Left lung (tissue), 4 donors: ENCODE measurements at regions not wholly inside any gene's neighbourhood (a gene's known extent, or its start where the extent isn't known, plus 50 kb on each side); places are given as distances from the start of the nearest gene placed in this dataset.

Source experiments
- ATAC-seq: fragments of 200-7000 bp; cut with Tn5 transposase; one replicate; pipeline ENCODE4 v1.9.1; 2020; ENCODE audit warnings: moderate library complexity
- DNase-seq, 4 donors: peaks; one replicate each; pipeline ENCODE4 v3.0.0-alpha.2; 2013 to 2020
- H3K27ac ChIP-seq, 2 donors: fragments of 200-600 bp; sonication (generic) in 1 of 2; one replicate each; pipeline versions ENCODE4 v1.5.0 to v1.8.0; 2020 to 2021
- H3K27me3 ChIP-seq, 2 donors: fragments of 200-600 bp; sonication (generic) in 1 of 2; one replicate each; pipeline versions ENCODE4 v1.5.0 to v1.8.0; 2020 to 2021
- H3K36me3 ChIP-seq, 2 donors: fragments of 200-600 bp; sonication (generic) in 1 of 2; one replicate each; pipeline versions ENCODE4 v1.5.0 to v1.8.0; 2020 to 2021
- H3K4me1 ChIP-seq, 2 donors: fragments of 200-600 bp; one replicate each; pipeline ENCODE4 v1.8.0; 2021
- H3K4me3 ChIP-seq, 2 donors: fragments of 200-600 bp; sonication (generic) in 1 of 2; one replicate each; pipeline versions ENCODE4 v1.5.0 to v1.8.0; 2020 to 2021; ENCODE audit warnings: mild to moderate bottlenecking in 1 of 2
- H3K9me3 ChIP-seq, 2 donors: fragments of 200-600 bp; sonication (generic) in 1 of 2; one replicate each; pipeline versions ENCODE4 v1.5.0 to v1.8.0; 2020 to 2021
- CTCF ChIP-seq, 2 donors: fragments of 200-600 bp; sonication (generic) in 1 of 2; IDR thresholded peaks; one replicate each; pipeline versions ENCODE4 v1.5.0 to v1.8.0; 2021; ENCODE audit warnings: antibody characterized with exemption in 2 of 2
- intact Hi-C, 2 donors: fragments of 100-400 bp; cut with DNase I; formaldehyde crosslinking; loops; one replicate each; pipeline versions ENCODE4 v1.11.2 to v1.14.2; 2022
- donor health status: DM: no; HTN: yes; CAD: no.
- donor health status: DM: no; HTN: no; CAD: no.

DNA sequence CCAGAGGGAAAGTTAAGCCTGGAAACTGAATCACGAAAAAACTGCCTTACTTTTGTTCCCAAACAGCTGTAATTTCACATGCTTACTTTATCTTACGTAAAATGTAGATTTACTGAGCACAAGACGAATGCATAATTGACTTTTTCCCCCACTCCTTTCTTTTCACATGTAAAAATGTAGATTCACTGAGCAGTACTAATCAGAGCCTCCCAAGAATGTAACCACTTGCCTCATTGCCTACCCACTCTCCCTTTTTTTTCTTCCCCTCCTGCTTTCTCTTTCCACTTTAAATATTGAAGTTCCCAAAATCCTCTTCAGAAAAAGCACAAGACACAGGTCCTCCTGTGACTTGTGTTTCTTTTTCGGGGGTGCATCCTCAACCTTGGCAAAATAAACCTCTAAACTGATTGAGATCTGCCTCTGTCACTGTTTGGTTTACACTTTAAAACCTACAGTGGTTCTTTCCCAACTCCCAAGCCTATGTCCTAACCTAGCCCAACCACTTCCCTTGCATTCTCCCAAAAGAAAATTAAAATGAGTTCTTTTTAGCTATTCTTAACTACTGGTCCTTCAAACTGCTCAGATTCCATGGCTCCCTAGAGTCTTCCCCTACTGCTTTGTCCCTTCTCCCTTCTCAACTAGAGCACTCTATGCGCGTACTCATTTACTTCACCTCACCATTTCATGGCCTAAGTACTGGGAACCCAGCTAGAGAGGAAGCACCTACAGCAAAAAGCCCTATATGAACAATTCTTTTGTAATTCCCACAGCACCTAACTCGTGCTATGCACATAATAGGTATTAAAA is 236.6 kb upstream of the MKLN1 start:
- Histone ChIP-seq H3K4me3 (no peak overlapping the region), H3K36me3 (peaks cover 0 to 15% of the 10 kb centered on the region in 2 donors), H3K27me3 (no peaks in the 10 kb centered on the region), H3K27ac (no peak overlapping the region), H3K4me1 (peaks cover 0 to 54% of the 10 kb centered on the region in 2 donors), H3K9me3 (no peaks in the 10 kb centered on the region)
- intact Hi-C loops = no loop called here
- DNase-seq (no peak), ATAC-seq (peak; percentile 24)
- TF ChIP-seq CTCF (IDR thresholded peaks at IDR 0.05) = no peak

DNA sequence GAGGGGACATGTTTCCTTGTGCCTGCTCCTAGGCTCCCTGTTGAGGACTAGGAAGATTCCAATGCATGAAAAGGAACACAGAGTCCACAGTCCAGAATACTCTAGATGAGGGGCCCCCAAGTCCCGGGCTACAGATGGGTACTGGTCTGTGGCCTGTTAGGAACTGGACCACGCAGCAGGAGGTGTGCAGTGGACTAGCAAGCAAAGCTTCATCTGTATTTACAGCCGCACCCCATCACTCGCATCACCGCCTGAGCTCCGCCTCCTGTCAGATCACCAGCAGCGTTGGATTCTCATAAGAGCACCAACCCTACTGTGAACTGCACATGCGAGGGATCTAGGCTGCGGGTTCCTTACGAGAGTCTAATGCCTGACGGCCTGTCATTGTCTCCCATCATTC is 233.0 kb upstream of the MKLN1 start:
- H3K9me3 ChIP-seq = no peaks in the 10 kb centered on the region
- intact Hi-C loops = no loop called here
- no peak for ATAC-seq
- peaks cover 0 to 14% of the 10 kb centered on the region in 2 donors for H3K36me3 ChIP-seq
- no peak overlapping the region for H3K4me3 ChIP-seq
- TF ChIP-seq CTCF (IDR thresholded peaks at IDR 0.05) = no peak
- no peaks in the 10 kb centered on the region for H3K27me3 ChIP-seq
- peaks cover 3 to 79% of the 10 kb centered on the region in 2 donors for H3K4me1 ChIP-seq
- DNase-seq = no peak
- no peak overlapping the region for H3K27ac ChIP-seq

- Histone ChIP-seq H3K27me3 (no peaks in the 10 kb centered on the region), H3K4me3 (no peak overlapping the region), H3K9me3 (no peaks in the 10 kb centered on the region), H3K4me1 (peaks cover 3 to 83% of the 10 kb centered on the region in 2 donors), H3K27ac (peak overlapping the region in 1 of 2 donors; percentile 61), H3K36me3 (peaks cover 0 to 15% of the 10 kb centered on the region in 2 donors)
- no peak for TF ChIP-seq CTCF (IDR thresholded peaks at IDR 0.05)
- DNase-seq = no peak
- intact Hi-C loops = no loop called here
- ATAC-seq = no peak
Measured at GRCh38 chr7:131095346-131095745, 232.3 kb upstream of the MKLN1 start.

- H3K27me3 ChIP-seq = no peaks in the 10 kb centered on the region
- H3K9me3 ChIP-seq = no peaks in the 10 kb centered on the region
- peaks cover 0 to 23% of the 10 kb centered on the region in 2 donors for H3K36me3 ChIP-seq
- peaks cover 3 to 83% of the 10 kb centered on the region in 2 donors for H3K4me1 ChIP-seq
- no peak for TF ChIP-seq CTCF (IDR thresholded peaks at IDR 0.05)
- H3K27ac ChIP-seq = peak overlapping the region in 1 of 2 donors; percentile 61
- peak; percentile 36 for ATAC-seq
- DNase-seq = no peak
- H3K4me3 ChIP-seq = no peak overlapping the region
- intact Hi-C loops = no loop called here
Measured at GRCh38 chr7:131096267-131096927, 231.3 kb upstream of the MKLN1 start.

DNA sequence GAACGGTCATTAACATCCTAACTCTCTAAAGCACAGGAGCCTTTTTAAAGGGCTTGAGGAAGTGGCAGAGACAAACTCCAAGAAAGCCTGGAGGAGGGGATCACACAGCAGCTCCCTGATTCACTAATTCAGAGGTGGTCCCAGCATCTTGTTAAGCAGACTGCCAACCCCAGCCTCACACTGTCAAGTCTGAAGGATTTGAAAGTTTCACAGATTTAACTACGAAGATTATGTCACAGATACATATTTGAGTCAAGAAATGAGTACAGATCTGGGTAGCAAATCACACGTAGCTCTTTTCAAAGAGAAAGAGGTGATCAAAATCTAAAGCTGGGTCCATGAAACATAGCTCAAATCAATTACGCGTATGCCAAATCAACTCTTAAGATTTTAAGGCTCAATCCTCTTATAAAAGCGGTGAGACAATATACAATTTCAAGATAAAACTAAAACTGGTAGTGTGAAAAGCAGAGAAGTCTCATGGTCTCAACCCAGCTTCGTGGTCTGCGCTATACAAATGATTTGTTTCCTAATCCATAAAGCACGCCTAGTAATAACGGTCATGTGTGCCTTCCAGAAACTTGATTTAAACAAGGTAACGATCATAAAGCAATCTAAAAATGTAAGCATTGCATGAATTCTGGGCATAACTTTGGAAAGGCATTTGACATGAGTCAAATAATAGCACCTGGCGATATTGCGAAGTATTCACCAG is 229.9 kb upstream of the MKLN1 start:
- Histone ChIP-seq H3K4me1 (peaks cover 3 to 83% of the 10 kb centered on the region in 2 donors), H3K27ac (peak overlapping the region in 1 of 2 donors; percentile 7)
- intact Hi-C loops = no loop called here

More for the DNA sequence above, 229.9 kb upstream of the MKLN1 start:
- no peak for TF ChIP-seq CTCF (IDR thresholded peaks at IDR 0.05)
- H3K27me3 ChIP-seq = no peaks in the 10 kb centered on the region
- H3K36me3 ChIP-seq = peaks cover 0 to 30% of the 10 kb centered on the region in 2 donors
- no peak for DNase-seq
- no peak overlapping the region for H3K4me3 ChIP-seq
- no peak for ATAC-seq
- H3K9me3 ChIP-seq = no peaks in the 10 kb centered on the region
